Colonic mucosa (tissue), 4 donors: ENCODE measurements at regions not wholly inside any gene's neighbourhood (a gene's known extent, or its start where the extent isn't known, plus 50 kb on each side); places are given as distances from the start of the nearest gene placed in this dataset.

Source experiments
- DNase-seq: peaks from one replicate; pipeline ENCODE4 v3.0.0-alpha.2; 2020
- H3K27ac ChIP-seq: fragments of 200-600 bp; one replicate; pipeline ENCODE4 v1.8.0; 2021
- H3K27me3 ChIP-seq: fragments of 200-600 bp; one replicate; pipeline ENCODE4 v1.8.0; 2021
- H3K36me3 ChIP-seq: fragments of 200-600 bp; one replicate; pipeline ENCODE4 v1.8.0; 2021
- H3K4me1 ChIP-seq: fragments of 200-600 bp; one replicate; pipeline ENCODE4 v1.8.0; 2021; ENCODE audit warnings: mild to moderate bottlenecking
- H3K4me3 ChIP-seq: fragments of 200-600 bp; one replicate; pipeline ENCODE4 v1.8.0; 2021
- H3K9ac ChIP-seq, 2 donors: one replicate each; pipeline ENCODE4 v1.7.0; 2013; ENCODE audit warnings: control low read depth in 2 of 2, low read depth in 2 of 2, low read length in 2 of 2
- H3K9me3 ChIP-seq: fragments of 200-600 bp; one replicate; pipeline ENCODE4 v1.8.0; 2021
- intact Hi-C: fragments of 100-400 bp; cut with DNase I; formaldehyde crosslinking; loops from one replicate; pipeline ENCODE4 v1.14.1; 2022
- TF ChIP-seq, protein P1 (sequence below): fragments of 200-600 bp; IDR thresholded peaks from one replicate; pipeline ENCODE4 v1.8.0; 2022; ENCODE audit warnings: antibody characterized with exemption, mild to moderate bottlenecking
- donor health status: healthy.
- donor health status: DM: no; HTN: no; CAD: no.
- donor health status: DM: no; HTN: no; CAD: no.

DNA sequence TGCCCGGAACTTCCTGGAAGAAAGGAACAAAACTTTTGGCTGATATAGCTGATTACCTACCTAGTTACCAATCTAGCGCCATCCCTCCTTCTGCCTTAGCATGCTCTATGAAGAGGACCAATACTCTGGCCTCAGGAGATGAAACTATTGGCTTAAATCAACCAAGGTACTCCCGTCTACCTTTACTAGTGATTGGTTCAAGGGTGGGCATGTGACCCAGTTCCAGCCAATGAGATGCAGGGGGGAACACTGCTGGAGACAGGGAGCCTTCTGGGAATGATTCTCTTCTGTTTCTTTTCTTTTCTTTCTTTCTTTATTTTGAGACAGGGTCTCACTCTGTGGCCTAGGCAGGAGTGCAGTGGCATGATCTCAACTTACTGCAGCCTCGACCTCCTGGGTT lies 72.6 kb upstream of the CCDC167 start:
- Histone ChIP-seq H3K4me1 (no peaks in the 10 kb centered on the region), H3K27me3 (no peaks in the 10 kb centered on the region), H3K9me3 (no peaks in the 10 kb centered on the region), H3K27ac (no peak overlapping the region), H3K36me3 (no peaks in the 10 kb centered on the region), H3K9ac (no peak overlapping the region), H3K4me3 (no peak overlapping the region)
- DNase-seq = no peak
- intact Hi-C loops = no loop called here
- TF ChIP-seq, protein P1, sequence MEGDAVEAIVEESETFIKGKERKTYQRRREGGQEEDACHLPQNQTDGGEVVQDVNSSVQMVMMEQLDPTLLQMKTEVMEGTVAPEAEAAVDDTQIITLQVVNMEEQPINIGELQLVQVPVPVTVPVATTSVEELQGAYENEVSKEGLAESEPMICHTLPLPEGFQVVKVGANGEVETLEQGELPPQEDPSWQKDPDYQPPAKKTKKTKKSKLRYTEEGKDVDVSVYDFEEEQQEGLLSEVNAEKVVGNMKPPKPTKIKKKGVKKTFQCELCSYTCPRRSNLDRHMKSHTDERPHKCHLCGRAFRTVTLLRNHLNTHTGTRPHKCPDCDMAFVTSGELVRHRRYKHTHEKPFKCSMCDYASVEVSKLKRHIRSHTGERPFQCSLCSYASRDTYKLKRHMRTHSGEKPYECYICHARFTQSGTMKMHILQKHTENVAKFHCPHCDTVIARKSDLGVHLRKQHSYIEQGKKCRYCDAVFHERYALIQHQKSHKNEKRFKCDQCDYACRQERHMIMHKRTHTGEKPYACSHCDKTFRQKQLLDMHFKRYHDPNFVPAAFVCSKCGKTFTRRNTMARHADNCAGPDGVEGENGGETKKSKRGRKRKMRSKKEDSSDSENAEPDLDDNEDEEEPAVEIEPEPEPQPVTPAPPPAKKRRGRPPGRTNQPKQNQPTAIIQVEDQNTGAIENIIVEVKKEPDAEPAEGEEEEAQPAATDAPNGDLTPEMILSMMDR = no peak

DNA sequence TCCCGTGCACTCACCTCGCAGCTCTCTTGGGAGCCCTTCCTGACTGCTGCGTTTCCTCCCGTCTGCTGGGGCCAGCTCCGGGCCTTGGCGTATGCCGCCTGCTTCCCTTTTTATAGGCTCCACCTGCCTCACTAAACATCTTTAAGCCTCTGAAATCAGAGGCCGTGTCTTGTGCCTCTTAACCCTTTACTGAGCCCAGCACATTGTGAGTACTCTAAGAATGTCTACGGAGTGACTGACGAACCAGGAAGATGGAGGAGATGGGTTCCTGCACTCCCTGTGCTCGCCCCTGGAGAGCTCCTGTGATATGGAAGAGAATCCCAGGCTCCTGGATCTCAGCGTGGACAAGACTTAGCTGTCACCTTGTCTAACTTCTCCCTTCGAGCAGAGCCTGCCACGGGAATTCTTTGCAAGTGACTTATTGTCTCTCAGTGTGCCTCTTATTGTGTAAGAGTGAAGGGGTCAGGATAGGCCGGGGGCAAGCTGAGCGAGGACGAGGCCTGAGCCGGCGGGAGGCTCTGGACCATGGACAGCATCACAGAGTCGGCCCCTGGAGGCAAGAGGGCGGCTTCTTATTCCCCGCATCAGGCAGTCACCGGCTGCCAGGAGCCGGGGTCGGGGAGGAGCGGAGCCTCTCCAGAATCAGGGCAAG lies 70.9 kb upstream of the CCDC167 start:
- Histone ChIP-seq H3K9ac (no peak overlapping the region), H3K27ac (no peak overlapping the region), H3K9me3 (no peaks in the 10 kb centered on the region), H3K4me3 (no peak overlapping the region), H3K36me3 (no peaks in the 10 kb centered on the region), H3K4me1 (no peaks in the 10 kb centered on the region), H3K27me3 (peaks cover 4% of the 10 kb centered on the region)
- intact Hi-C loops = no loop called here
- DNase-seq = no peak
- TF ChIP-seq, protein P1 = no peak

DNA sequence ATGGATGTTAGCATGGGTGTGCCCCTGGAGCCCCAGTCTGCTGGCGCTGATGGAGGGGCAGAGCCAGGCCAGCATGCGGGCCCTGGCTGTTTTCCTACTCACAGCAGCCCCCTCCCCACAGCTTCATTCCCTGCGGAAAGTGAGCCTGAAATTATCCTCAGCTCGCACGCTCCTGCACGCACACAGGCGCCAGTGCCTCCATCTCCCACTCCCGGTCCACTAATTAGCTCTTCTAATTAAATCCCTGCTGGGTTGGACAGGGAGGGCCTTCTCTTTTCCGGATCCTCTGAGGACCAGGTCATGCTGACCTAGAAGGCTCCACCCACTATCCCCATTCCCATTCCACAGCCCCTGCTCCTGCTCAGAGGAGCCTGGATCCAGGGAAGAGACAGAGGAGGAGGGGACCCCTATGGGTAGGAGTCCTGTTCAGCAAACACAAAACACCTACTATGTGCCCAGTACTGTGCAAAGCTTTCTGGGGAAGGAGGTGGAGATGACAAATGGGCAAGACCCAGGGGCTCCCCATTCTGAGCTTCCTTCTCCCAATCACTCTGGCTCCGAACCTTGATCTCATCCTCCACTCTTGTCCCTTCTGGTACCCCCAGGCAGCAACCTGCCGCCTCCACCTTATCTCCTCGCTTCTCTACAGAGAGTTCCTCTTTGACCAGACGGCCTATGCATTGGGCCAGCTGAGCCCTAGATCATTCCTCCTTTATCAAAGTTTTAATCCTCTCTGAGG lies 70.2 kb upstream of the CCDC167 start:
- Histone ChIP-seq H3K9ac (no peak overlapping the region), H3K27ac (no peak overlapping the region), H3K27me3 (peaks cover 9% of the 10 kb centered on the region), H3K4me1 (no peaks in the 10 kb centered on the region), H3K4me3 (no peak overlapping the region), H3K36me3 (no peaks in the 10 kb centered on the region), H3K9me3 (no peaks in the 10 kb centered on the region)
- intact Hi-C loops = loop anchor here (5.0 kb wide), 2 partner anchors 88 to 243 kb away; no protein-coding TSS in a partner anchor
- DNase-seq = no peak
- TF ChIP-seq, protein P1 = no peak

DNA sequence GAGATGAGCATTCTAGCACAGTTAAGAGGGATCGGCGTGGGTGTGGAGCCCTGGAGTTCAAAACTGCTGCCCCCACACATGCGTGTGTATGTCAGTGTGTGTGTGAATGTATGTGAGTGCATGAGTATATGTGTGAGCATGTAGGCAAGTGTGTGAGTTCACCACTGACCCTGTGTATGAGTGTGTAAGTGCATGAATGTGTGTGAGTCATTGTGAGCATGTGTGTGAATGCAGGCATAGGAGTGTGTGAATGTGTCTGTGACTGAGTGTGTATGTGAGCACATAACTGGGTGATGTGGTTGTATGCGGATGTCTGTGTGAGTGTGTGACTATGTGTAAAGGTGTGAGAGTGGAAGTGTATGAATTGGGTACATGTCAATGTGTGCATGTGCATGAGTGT lies 69.6 kb upstream of the CCDC167 start:
- intact Hi-C loops = loop anchor here (5.0 kb wide), 2 partner anchors 87 to 242 kb away; no protein-coding TSS in a partner anchor
- TF ChIP-seq, protein P1 = no peak
- no peaks in the 10 kb centered on the region for H3K4me1 ChIP-seq

DNA sequence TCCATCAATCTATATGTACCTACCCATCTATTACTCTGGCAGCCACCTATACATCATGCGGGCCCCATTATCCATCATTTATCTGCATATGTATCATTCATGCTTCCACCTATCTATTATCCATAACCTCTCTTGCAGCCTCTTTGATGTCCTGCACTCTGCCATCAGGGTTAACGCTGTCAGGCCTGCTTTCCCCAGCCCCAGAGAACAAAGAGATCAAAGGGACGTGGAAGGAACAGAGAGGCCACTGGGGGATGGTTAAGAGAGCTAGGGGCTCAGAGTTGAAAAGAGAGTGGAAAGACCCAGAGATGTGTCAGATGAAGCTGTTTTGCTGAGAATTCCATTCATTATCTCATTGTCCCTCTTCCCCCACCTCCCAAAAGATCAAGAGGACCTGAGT lies 67.3 kb upstream of the CCDC167 start:
- Histone ChIP-seq H3K27ac (no peak overlapping the region), H3K36me3 (no peaks in the 10 kb centered on the region), H3K4me3 (no peak overlapping the region), H3K9ac (no peak overlapping the region), H3K27me3 (peaks cover 9% of the 10 kb centered on the region), H3K9me3 (no peaks in the 10 kb centered on the region), H3K4me1 (no peaks in the 10 kb centered on the region)
- TF ChIP-seq, protein P1 = no peak
- intact Hi-C loops = loop anchor here (5.0 kb wide), 2 partner anchors 85 to 240 kb away; no protein-coding TSS in a partner anchor
- DNase-seq = no peak

More for the DNA sequence above, 69.6 kb upstream of the CCDC167 start:
- Histone ChIP-seq H3K9me3 (no peaks in the 10 kb centered on the region), H3K27me3 (peaks cover 9% of the 10 kb centered on the region), H3K27ac (no peak overlapping the region), H3K9ac (no peak overlapping the region), H3K4me3 (no peak overlapping the region), H3K36me3 (no peaks in the 10 kb centered on the region)
- no peak for DNase-seq
